Panc1 (cell line): ENCODE measurements at regions not wholly inside any gene's neighbourhood (a gene's known extent, or its start where the extent isn't known, plus 50 kb on each side); places are given as distances from the start of the nearest gene placed in this dataset.
"Not testable (repeated sequence)": the region's sequence is repeated elsewhere in the genome, so short reads cannot be mapped to it uniquely, and the experiment has no call there.

Source experiments
- CTCF ChIP-seq: fragments of 450-650 bp; IDR thresholded peaks from 2 replicates; pipeline ENCODE4 v1.5.1; 2017; ENCODE audit warnings: mild to moderate bottlenecking
- POLR2AphosphoS5 ChIP-seq: IDR thresholded peaks from 2 replicates; pipeline ENCODE4 v1.6.1; 2012; ENCODE audit warnings: mild to moderate bottlenecking, low read depth, low read length, moderate library complexity
- REST ChIP-seq, 2 experiments: IDR thresholded peaks; 2 replicates each; pipeline ENCODE4 v1.6.1; 2011 to 2012; ENCODE audit warnings: low read depth in 2 of 2, control low read depth in 1 of 2, low read length in 1 of 2, mild to moderate bottlenecking in 1 of 2, moderate library complexity in 1 of 2; ENCODE audit not compliant: insufficient read depth in 1 of 2
- SIN3A ChIP-seq: IDR thresholded peaks from 2 replicates; pipeline ENCODE4 v1.6.1; 2012; ENCODE audit warnings: low read depth, mild to moderate bottlenecking, low read length, moderate library complexity, borderline replicate concordance; ENCODE audit not compliant: insufficient read depth
- TCF7L2 ChIP-seq: IDR thresholded peaks from 2 replicates; pipeline ENCODE4 v1.6.1; 2011; ENCODE audit warnings: mild to moderate bottlenecking, low read depth, low read length, inconsistent platforms

DNA sequence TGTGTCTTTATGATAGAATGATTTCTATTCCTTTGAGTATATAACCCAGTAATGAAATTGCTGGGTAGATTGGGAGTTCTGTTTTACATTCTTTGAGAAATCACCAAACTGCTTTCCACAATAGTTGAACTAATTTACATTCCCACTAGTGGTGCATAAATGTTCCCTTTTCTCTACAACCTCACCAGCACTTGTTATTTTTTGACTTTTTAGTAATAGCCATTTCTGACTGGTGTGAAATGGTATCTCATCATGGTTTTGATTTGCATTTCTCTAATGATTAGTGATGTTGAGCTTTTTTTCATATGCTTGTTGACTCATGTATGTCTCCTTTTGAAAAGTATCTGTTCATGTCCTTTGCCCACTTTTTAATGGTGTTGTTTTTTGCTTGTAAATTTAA is 296.0 kb upstream of the PIK3R1 start:
- not testable (repeated sequence) for TF ChIP-seq CTCF; TCF7L2; POLR2AphosphoS5; REST (IDR thresholded peaks at IDR 0.05; ENCODE audit: insufficient read depth in 1 of 2, low read depth in 2 of 2, low read length in 1 of 2); SIN3A
